Non-pigmented ciliary epithelial cell (primary cell): ENCODE measurements at regions not wholly inside any gene's neighbourhood (a gene's known extent, or its start where the extent isn't known, plus 50 kb on each side); places are given as distances from the start of the nearest gene placed in this dataset.

ENCODE experiments used
- DNase-seq: peaks from one replicate; pipeline ENCODE4 v3.0.0-alpha.2; 2010; ENCODE audit warnings: low read depth

DNA sequence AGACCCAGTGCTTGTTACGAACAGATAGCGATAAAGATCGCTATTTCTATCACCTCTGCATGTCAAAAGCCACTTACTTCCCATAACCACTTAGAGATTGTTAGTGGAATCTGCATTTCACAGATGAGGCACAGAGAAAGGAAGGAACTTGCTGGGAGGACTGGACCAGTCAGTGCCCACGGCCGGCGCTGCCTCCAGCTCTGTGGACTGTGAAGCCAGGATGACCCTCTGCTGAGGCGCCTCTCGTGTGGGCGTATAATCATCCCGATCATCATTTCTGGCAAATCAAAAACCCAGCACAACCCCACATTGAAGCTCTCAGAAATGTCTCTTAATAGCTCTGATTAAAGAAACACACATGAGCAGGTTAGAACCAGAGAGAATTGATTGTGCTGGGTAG, 61.5 kb upstream of the ADRA2C start:
- DNase-seq, result no peak

DNA sequence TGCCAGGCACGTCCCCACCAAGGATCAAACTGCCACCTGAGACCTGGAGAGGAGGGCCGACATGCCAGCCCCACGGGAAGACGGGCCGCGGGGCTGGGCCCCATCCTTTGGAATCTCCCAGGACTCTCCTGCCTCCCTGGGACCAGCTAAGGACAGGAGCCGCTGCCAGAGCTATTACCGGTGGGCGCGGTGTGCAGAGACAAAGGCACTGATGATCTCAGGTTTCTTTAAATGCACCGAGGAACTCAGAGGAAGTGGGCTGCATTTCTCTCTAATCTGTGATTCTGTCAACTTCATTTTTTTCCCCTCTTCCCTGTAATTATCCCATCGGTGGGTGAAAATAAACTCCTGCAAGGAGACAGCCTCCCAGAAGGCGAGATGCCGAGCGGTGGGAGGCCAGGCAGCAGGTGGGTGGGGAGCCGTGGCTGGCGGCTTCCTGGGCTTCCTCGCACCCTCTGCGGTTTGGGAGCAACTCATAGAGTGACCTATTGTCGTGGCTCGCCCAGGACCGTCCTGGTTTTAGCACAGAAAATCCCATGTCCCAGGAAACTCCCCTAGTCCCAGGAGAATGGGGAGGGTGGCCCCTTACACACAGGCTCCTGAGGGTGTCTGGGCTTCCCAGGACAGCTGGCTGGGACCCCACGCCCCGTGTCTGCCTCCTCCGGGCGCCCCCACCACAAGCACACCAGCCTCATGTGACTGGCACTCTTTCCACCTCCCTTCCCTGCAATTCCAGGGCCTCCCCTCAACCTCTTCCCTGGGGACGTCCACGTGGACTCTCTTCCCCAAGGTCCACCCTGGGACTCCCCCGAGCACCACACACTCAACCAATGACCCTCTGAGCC, 62.3 kb upstream of the ADRA2C start:
- no peak for DNase-seq

DNA sequence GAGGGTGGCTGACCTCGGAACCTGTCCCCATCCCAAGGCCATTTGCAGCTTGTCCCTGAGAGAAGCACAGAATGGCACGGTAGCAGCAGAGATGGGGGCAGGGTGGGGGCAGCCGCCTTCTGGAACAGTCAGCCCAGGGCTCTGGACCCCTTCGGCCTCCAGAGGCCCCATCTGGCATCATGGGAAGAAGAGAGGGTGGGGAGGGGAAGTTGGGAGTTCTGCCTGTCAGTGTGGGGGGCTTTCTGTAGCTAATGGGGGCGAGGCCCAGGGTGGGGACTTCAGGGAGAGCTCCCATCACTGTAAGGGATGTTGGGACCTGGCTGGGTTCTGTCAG, 62.9 kb upstream of the ADRA2C start:
- DNase-seq, result no peak

DNA sequence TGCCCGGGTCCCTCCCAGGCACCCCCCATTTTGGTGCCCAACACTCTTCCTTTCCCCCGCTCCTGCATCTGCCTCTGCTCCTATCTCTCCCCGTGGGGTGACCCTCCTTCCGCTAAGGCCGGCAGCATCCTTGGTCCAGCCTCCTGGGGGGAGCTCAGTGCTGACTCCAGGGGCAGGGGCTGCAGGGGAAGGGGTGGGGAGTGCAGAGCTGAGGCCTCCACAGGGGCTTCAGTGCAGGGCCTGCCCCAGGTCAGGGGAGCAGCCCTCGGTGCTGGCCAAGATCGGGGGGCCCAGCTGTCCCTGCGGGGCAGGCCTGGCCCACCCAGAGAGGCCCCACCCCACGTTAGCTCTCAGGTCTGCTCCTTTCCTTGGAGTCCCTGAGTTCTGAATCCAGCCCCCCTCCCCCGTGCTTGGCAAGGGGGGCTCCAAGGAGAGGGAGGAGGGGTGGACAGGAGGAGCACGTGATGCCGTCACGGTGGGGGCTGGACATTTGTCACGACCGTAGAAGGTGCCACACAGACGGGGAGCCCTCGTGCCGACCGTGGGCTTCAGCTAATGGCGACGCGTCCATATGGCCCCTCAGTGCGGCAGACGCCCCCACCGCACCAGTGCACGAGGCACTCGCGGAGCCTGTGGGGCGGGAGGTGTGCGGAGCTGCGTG, 63.5 kb upstream of the ADRA2C start:
- DNase-seq, result no peak

DNA sequence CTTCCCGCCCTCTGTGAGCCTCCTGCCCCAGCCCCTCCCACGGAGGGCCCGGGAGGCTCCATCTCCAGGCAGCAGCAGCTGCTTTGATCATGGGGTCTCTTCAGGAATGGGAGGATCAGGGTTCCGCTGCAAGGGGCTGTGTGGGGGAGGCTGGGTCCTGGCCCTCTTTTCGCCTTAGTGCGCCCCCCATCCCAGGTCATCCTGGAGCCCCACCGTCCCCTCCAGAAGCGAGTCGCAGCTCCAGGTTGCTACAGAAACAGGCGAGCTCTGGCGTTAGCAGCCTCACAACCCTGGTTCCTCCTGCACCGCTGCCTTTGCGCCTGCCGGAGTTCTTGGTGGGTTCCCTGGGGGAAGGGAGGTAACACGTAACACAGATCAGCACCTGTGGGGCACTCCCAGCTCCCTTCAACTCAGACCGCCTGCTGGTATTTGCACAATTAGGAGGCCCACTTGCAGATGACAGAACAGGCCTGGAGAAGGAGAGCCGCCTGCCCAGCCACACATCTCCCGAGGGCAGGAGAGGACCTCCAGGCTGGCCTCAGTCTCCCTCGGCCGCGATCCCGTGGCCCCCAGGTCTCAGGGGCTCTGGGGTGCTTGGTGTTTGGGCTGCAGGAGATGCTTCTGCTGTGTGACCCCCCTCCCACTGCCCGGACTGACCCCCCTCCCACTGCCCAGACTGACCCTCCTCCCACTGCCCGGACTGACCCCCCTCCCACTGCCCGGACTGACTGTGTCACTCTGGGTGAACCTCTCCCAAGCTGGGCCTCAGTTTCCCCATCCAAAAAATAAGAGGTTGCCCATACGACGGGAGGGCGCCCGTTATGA, 64.2 kb upstream of the ADRA2C start:
- DNase-seq, result no peak

DNA sequence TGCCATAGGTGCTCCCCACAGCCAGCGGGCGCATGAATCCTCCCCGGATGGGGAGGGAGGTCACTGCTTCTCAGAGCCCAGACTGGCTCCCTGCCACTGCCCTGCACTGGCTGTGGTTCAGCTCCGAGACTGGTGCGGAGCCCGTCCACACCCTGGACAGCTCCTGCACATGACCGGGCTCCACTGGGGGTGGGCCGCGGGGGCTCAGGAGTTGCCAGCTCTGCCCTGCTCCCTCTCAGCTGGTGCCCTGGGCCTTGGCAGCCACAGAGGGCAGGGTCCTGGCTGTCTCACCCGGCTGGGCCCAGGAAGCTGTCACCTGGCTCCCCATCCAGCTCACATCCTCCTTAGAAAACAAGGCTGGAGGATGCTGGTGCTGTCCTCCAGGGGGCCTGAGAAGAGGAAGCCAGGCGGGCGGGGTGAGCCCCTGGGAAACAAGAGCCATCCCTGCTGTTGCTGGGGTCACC, 64.9 kb upstream of the ADRA2C start:
- DNase-seq, result no peak

DNA sequence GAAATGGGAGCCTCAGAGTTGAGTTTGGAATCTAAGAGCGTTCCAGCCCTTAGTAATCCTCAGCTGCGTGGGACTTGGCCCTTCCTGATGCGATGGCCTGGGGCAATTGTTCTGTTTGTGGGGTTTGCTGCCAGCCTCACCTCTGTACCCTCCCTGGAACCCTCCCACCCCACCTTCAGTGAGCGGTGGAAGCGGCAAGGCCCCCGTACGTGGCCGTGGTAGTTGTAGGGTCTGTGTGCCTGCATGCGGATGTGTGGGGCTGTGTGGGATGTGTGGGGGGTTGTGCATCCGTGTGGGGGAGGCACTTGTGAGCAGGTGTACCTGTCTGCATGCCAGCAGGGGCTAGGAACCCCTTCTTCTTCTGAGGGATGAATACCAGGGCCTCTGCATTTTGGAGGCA, 65.4 kb upstream of the ADRA2C start:
- no peak for DNase-seq

DNA sequence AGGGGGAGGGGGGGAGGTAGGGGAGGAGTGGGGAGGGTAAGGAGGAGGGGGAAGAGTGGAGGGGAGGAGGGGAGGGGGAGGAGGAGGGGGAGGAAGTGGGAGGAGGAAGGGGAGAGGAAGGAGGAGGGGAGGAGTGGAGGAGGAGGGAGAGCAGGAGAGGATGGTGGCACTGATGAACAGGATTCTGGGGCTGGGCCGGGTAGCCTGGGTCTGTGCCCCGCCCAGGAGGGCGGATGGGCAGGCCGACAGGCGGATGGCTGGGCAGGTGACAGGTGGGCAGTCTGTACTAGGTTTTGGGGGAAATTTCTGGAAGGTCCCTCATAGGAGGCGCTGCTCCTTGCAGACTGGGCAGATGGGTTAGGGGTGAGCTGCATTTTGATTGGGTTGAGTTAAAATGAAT, 66.0 kb upstream of the ADRA2C start:
- DNase-seq, result no peak

DNA sequence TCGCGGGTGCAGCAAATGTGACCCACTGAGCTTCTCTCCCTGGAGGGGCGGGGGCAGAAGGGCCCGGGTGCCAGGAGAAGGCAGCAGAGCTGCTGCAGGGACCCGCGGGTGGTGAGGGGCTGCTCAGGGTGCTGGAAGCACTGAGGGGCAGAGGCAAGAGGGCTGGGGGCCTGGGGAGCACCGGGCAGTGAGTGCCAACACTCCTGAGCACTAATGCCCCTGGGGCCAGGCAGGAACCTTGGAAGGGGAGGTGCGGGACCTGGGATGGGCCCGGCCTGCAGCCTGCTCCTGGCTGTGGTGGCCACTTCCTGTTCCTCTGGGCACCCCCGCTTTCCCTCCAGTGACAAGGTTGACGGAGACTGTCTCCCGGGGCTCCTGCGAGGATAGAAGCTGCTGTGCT, 66.5 kb upstream of the ADRA2C start:
- DNase-seq, result no peak

DNA sequence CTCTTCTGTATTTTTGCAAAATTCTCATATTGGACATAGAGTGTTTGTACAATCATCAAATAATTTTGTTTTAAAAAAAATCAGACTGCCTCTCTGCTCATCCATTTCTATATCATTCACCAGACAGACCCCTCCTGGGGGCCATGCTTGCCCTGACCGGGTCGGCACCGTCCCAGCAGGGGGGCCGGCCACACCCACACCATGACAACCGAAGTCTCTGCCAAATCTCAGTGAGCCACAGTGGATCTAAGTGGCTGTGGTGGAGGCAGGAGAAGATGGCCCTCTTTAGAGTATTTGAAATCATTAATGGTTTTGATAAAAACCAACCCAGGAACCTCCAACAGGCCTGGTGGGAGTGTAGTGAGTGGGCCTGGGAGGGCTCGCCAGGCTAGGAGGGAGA, 66.9 kb upstream of the ADRA2C start:
- no peak for DNase-seq

DNA sequence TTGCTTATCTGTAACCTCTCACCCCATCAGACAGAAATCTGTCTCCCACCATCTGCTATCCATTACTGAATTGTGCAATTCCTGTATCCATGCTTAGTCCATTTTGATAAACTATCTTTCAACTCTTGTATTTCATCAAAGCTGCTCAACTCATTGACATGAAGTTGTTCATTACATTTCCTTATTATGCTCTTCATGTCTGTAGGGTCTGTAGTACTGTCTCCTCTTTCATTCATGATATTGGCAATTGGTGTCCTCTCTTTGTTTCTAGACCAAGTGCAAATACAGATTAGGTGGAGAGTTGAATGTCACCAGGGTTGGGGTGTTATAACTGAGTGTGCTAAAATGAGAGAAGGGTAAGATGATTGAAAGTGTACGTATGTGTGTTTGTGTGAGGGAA, 69.2 kb upstream of the ADRA2C start:
- DNase-seq, result no peak

DNA sequence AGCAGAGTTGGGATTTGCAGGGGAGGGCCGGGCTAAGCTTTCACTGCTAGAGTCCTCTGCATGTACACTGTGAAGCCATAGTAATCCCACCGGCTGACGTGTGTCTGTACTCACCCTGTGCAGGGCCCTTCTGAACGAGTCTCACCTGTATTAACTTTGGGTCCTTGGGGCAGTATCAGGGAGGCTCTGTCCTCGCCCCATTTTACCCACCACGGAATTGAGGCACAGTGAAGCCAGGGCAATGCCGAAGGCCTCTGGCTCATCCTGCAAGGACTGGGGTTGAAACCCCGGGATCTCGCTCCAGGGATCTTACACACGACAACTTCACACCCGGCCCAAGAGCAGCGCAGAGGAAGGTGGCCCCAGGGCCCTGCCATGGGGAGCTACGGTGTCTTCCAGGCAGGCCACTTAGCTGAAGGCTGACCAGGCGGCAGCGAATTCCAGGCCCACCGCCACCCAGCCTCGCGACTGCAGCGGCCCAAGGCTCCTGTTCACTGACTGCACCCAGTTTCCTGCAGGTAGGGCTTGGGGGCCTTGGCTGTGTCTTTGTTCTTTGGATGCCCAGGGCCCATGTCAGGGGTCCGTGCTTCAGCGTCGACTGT, 75.5 kb upstream of the ADRA2C start:
- no peak for DNase-seq

DNA sequence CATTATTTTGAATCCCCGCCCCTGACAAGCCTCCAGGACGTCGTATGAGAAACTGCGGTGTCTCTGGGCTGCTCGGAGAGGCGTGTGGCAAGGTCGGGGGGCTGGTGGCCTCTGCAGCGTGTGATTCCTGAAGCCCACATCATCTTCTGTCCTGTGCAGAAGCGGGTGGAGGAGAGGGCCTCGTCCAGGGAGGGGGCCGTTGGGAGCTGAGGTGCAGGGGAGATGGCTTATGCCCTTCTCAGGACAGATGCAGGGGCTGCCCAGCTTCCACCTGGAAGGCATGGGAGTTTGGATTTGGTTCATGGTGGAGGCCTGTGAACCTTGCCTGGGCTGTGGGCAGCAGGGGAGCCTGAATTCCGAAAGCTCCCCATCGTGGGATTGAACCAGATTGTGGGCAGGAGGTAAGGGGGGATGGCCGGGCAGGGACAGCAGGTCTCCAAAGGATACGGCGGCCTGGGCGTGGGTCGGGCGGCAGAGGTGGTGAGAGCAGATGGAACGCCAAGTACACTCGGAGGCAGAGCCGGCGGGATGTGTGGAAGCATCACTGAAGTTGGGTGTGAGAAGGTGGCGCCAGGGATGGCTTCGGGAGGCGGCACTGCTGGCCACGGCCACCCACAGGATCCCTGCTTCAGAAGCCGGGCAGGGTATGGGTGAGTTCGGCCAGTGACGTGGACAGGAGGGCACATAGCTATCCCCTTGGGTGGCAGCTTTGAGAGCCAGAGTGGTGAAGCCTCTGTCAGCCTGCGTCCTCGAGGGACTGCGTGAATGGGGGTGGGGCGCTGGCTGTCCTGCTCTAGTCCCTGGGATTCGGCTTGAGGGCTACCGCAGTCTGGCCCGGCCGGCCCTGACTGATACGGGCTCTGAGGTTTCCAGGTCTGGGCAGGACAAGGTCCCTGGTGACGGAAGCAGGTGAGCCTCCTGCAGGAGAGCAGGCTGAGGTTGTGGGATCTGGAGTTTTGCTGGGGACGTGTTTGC, 76.3 kb upstream of the ADRA2C start:
- DNase-seq, result no peak

DNA sequence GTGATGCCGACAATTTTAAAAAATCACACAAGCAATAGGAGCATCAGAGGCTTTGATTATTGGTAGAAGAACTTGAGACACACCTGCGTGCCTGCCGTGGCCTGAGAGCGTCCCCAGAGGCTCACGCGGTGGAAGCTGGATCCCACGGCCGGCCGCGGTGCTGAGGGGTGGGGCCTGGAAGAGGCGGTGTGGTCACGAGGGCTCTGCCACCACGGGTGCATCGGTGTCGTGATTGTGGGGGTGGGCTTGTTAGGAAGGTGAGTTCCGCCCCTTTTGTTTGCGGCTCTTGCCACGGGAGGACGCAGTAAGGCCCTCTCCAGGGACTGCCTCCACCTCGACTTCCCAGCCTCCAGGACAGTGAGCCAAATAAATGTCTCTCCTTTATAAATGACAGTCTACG, 77.2 kb upstream of the ADRA2C start:
- no peak for DNase-seq

DNA sequence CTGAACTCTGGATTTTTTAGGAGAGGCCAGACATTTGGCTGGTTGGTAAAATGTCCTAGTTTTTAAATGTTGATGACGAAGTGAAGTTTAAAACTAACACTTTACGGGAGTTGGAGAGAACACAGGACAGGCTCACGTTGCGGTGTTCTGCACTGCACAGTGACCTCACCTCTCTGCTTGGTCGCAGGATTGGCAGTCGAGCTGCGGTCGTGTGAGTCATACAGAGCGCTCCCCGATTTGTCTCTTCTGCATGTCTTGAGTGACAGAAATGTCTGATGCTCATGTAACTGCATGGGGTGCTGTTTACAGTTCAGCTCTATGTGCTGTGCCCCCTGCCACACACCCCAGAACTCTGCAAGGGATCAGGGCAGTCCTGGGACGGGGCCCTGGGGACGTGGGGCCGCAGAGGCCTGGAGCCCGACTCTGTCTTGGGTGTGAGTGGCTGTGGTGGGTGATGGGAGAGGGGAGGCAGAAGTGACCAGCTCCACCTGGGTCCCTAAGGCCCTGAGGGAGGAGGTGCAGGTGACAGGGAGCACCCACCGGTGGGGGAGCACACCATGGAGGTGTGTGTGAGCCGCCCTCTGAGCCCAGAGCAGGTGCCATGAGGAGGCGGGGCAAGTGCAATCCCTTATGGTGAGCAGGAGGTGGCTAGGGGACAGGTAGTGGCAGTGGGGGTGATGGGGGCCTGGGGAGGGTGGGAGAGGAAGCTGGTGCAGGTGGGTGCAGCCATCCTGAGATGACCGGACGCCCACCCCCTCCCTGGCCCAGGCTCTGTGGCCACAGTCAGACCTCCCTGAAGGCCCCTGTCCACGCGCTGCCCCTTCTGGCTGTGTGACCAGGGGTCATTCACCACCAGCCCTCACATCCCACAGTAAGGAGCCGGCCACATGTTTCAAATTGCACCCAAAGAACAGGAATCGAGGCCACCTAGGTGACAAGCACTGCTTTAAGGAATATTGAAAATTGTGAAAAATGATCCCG, 77.9 kb upstream of the ADRA2C start:
- no peak for DNase-seq

DNA sequence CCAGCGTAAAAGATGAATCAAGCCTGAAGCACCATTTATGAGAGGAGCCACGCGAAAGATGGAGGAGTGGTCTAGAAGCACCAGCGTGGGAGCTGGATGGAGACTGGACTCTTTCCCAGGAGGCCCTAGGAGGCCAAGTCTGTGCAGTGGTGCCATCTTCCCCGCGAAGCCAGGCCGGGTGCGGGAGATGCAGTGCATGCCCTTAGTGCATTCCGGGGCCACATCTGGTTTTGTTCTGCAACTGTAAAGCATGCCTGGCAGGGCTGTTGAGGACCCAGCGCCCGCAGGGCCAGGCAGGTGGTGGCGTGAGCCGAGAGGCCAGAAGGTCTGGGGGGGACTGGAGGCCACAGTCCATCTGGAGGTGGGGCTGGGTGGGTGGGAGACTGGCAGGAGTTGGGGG, 78.6 kb upstream of the ADRA2C start:
- no peak for DNase-seq

DNA sequence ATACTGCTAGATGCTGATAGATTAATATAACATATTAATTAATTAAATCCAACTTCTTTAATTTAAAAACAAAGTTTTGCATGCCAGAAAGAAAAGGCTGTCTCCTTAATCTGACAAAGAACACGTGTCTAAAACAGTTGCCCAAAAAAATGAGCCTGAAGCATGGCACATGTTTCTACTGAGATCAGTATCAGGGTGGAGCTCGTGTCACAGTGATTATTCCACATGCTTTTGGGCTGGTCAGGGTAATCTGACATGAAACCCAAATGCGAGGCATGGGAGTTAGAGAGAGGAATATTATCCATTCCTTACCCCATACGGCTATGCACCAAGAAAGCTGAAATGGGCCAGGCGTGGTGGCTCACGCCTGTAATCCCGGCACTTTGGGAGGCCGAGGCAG, 79.4 kb upstream of the ADRA2C start:
- no peak for DNase-seq

DNA sequence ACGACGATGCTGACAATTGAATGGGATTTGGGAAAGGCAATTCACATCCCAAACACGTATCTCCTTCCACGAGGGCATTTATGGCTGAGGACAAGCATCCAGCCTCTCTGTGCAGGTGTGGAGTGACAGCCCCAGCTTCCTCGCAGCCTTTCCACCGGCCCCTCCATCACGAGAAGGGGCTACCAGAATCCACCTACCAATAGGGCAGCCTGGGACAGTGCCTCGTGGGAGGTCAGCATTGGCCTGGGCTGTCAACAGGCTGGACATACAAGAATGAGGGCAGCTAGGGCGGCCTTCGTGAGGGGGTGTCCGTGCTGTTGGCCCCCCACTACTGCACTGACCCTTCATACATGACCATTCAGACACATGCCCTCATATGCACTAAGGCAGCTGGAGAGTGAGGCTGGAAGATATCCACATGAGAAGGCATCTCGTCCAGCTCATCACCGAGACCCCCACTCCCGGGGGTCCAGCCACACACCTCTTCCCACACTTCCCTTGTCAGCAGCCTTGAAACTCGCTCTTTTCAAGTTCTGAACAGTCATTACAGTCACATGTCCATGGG, 81.0 kb upstream of the ADRA2C start:
- no peak for DNase-seq

DNA sequence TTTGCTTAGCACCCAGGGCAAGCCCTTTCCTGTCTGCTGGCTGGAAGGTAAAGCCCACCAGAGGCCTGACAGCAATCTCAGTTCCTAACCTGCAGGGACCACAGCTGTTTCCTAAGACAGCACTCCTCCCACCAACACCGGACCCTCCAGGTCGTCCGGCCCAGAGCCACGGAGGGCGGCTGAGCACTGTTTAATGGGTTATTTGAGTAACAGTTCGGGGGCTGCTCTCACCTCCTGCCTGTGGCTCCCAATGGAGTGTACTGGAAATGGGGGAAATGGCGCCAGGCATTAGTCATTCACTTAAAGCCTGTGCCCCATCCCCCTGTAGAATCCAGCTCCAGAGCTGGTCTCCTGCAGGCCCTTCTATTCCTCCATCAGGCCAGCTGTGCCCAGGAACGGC, 81.6 kb upstream of the ADRA2C start:
- no peak for DNase-seq
